Activated naive CD8-positive, alpha-beta T cell treated with anti-CD3 and anti-CD28 coated beads, Interleukin-2, amount 10 ng/mL, durations not matched to agents 7 days and 5 days (primary cell): ENCODE measurements at regions not wholly inside any gene's neighbourhood (a gene's known extent, or its start where the extent isn't known, plus 50 kb on each side); places are given as distances from the start of the nearest gene placed in this dataset.

Experiments
- ATAC-seq: fragments of 150-1000 bp; cut with Tn5 transposase; one replicate; pipeline ENCODE4 v1.10.0; 2021; ENCODE audit warnings: low read depth, moderate library complexity
- POLR2A ChIA-PET: fragments of 350-600 bp; sonication (Branson Sonifier 250); formaldehyde crosslinking; loops from one replicate; lab custom pipeline; 2021; ENCODE audit warnings: antibody characterized with exemption; lab: Charles Lee
- DNase-seq: peaks from one replicate; pipeline ENCODE4 v3.0.0; 2021
- H3K27ac Mint-ChIP-seq: one replicate; pipeline ENCODE4 v1.8.0; 2022; ENCODE audit warnings: mild to moderate bottlenecking, mixed read lengths
- H3K27me3 Mint-ChIP-seq: one replicate; pipeline ENCODE4 v1.8.0; 2022; ENCODE audit warnings: mild to moderate bottlenecking, moderate library complexity, mixed read lengths
- H3K36me3 Mint-ChIP-seq: one replicate; pipeline ENCODE4 v1.8.0; 2021; ENCODE audit warnings: mild to moderate bottlenecking, mixed read lengths
- H3K4me1 Mint-ChIP-seq: one replicate; pipeline ENCODE4 v1.8.0; 2021; ENCODE audit warnings: mixed read lengths
- H3K4me3 Mint-ChIP-seq: one replicate; pipeline ENCODE4 v1.8.0; 2022; ENCODE audit warnings: mild to moderate bottlenecking, moderate library complexity, mixed read lengths
- H3K9me3 Mint-ChIP-seq: one replicate; pipeline ENCODE4 v1.8.0; 2021; ENCODE audit warnings: mixed read lengths

- no peak for ATAC-seq
- POLR2A ChIA-PET = no interaction called here
- H3K9me3 Mint-ChIP-seq = peaks cover 5% of the 10 kb centered on the region
Measured at GRCh38 chr2:140178234-140178633, 1398.0 kb upstream of the NXPH2 start.

GRCh38 chr2:140177086-140177485 is 1396.9 kb upstream of the NXPH2 start:
- no peak for ATAC-seq
- Mint-ChIP-seq H3K36me3 (no peaks in the 10 kb centered on the region), H3K9me3 (peaks cover 5% of the 10 kb centered on the region), H3K27me3 (peaks cover 1% of the 10 kb centered on the region), H3K27ac (no peak overlapping the region), H3K4me3 (no peak overlapping the region), H3K4me1 (no peaks in the 10 kb centered on the region)
- DNase-seq = no peak
- POLR2A ChIA-PET = no interaction called here

More at GRCh38 chr2:140178234-140178633, 1398.0 kb upstream of the NXPH2 start:
- Mint-ChIP-seq H3K4me3 (no peak overlapping the region), H3K4me1 (no peaks in the 10 kb centered on the region), H3K27me3 (peaks cover 1% of the 10 kb centered on the region), H3K36me3 (no peaks in the 10 kb centered on the region), H3K27ac (no peak overlapping the region)
- DNase-seq = no peak

- no peaks in the 10 kb centered on the region for H3K36me3 Mint-ChIP-seq
- H3K27ac Mint-ChIP-seq = no peak overlapping the region
- H3K4me3 Mint-ChIP-seq = no peak overlapping the region
- H3K27me3 Mint-ChIP-seq = peaks cover 1% of the 10 kb centered on the region
- peaks cover 8% of the 10 kb centered on the region for H3K9me3 Mint-ChIP-seq
- no peak for DNase-seq
- H3K4me1 Mint-ChIP-seq = no peaks in the 10 kb centered on the region
- POLR2A ChIA-PET = no interaction called here
- ATAC-seq = no peak
Measured at GRCh38 chr2:140173790-140174189, 1393.6 kb upstream of the NXPH2 start.

DNA sequence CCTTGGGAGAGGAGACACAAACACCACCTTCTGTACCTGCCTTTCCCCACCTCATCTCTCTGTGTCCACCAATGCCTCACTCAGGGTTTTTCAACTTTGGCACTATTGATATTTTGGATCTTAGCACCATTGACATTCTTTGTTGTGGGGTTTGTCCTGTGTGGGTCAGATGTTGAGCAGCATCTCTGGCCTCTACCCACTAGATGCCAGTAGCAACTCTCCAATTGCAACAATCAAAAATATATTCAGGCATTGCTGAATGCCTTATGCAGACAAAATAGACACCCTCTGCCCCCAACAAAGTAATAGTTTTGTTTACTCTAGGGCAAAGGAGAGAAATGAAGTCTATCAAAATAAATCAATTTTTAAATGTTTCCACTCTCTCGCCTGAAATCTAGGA is 1384.3 kb upstream of the NXPH2 start:
- no peak for DNase-seq
- no peak overlapping the region for H3K4me3 Mint-ChIP-seq
- POLR2A ChIA-PET = no interaction called here
- H3K27ac Mint-ChIP-seq = no peak overlapping the region
- peaks cover 11% of the 10 kb centered on the region for H3K9me3 Mint-ChIP-seq
- H3K36me3 Mint-ChIP-seq = no peaks in the 10 kb centered on the region
- ATAC-seq = no peak
- no peaks in the 10 kb centered on the region for H3K27me3 Mint-ChIP-seq
- H3K4me1 Mint-ChIP-seq = no peaks in the 10 kb centered on the region

DNA sequence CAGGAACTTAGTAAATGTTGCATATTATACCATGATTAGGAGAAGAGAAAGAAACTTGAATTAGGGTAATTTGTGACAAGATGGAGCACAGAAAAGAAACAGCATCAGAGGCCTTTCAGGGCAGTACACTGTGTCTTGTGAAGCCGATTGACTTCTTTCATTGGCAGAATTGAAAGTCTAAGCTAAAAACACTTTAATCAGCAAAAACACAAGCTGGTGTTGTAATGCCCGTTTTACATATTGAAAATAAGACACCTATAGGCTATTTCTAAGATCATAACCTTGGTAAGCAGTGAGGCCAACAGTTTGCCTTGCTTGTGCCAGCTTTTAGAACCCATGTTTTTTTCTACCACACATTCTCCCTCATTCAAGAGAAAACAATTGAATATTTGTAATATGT is 1378.1 kb upstream of the NXPH2 start:
- Mint-ChIP-seq H3K27ac (no peak overlapping the region), H3K9me3 (peaks cover 7% of the 10 kb centered on the region), H3K36me3 (no peaks in the 10 kb centered on the region), H3K27me3 (no peaks in the 10 kb centered on the region), H3K4me1 (no peaks in the 10 kb centered on the region), H3K4me3 (no peak overlapping the region)
- DNase-seq (no peak), ATAC-seq (no peak)
- POLR2A ChIA-PET = no interaction called here

DNA sequence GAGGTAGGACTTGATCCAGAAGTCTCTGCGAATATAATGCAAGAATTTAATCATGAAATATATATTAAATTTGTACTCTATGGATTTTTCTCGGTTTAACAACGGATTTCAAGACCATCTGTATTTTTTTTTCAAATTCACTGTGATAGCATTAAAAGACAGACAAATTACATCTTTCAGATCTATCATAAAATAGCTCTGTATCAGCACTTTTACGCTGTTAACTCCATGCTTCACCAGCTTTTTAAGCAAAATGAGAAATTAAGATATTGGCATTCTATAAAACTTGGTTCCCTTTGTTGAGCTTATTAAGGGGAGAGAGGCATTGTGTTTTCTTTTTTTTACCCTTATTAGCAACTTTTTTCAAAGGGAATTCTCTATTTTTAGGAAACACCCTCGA is 1377.6 kb upstream of the NXPH2 start:
- Mint-ChIP-seq H3K4me1 (no peaks in the 10 kb centered on the region), H3K36me3 (no peaks in the 10 kb centered on the region), H3K4me3 (no peak overlapping the region), H3K27me3 (no peaks in the 10 kb centered on the region), H3K27ac (no peak overlapping the region), H3K9me3 (peaks cover 7% of the 10 kb centered on the region)
- POLR2A ChIA-PET = no interaction called here
- ATAC-seq (no peak), DNase-seq (no peak)

DNA sequence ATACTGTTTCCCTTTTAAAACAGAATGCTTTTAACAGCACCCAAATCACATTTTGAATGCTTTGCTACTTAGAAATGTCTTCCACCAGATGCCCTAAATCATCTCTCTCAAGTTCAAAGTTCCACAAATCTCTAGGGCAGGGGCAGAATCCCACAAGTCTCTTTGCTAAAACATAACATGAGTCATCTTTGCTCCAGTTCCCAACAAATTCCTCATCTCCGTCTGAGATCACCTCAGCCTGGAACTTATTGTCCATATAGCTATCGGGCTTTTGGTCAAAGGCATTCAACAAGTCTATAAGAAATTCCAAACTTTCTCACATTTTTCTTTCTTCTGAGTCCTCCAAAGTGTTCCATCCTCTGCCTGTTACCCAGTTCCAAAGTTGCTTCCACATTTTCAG is 1374.5 kb upstream of the NXPH2 start:
- POLR2A ChIA-PET = no interaction called here
- Mint-ChIP-seq H3K36me3 (no peaks in the 10 kb centered on the region), H3K27ac (no peak overlapping the region), H3K9me3 (peaks cover under 1% of the 10 kb centered on the region), H3K27me3 (no peaks in the 10 kb centered on the region), H3K4me1 (no peaks in the 10 kb centered on the region), H3K4me3 (no peak overlapping the region)
- ATAC-seq = no peak
- no peak for DNase-seq

DNA sequence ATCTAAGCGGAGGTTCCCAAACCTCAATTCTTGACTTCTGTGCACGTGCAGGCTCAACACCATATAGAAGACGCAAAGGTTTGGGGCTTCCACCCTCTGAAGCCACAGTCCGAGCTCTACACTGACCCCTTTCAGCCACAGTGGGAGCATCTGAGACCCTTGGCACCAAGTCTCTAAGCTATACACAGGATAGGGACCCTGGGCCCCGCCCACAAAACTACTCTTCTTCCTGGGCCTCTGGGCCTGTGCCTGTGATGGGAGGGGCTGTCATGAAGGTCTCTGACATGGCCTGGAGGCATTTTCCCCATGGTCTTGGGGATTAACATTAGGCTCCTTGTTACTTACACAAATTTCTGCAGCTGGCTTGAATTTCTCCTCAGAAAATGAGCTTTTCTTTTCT is 1374.1 kb upstream of the NXPH2 start:
- no peaks in the 10 kb centered on the region for H3K36me3 Mint-ChIP-seq
- H3K27ac Mint-ChIP-seq = no peak overlapping the region
- H3K4me1 Mint-ChIP-seq = no peaks in the 10 kb centered on the region
- ATAC-seq = no peak
- H3K27me3 Mint-ChIP-seq = no peaks in the 10 kb centered on the region
- no peak overlapping the region for H3K4me3 Mint-ChIP-seq
- H3K9me3 Mint-ChIP-seq = no peaks in the 10 kb centered on the region
- no peak for DNase-seq
- POLR2A ChIA-PET = no interaction called here

DNA sequence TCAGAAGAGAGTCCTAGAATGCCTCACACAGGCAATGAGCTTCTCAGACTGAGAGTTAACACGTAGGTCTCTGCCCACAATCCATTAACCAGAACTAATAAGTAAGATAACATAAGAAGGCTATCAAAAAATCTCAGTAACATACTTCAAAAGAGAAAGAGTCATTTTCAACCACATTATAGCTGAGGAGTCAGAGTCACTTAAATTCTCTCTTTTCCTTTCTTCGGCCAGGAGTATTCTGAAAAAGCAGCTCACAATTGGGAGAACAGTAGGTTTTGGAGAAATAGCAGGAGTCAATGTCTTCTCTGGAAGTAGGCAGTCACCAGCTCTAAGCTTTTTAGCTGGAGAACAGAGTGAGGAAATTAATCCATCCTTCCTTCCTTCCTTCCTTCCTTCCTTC is 1364.4 kb upstream of the NXPH2 start:
- POLR2A ChIA-PET = no interaction called here
- Mint-ChIP-seq H3K27me3 (no peaks in the 10 kb centered on the region), H3K4me1 (no peaks in the 10 kb centered on the region), H3K9me3 (peaks cover 2% of the 10 kb centered on the region), H3K4me3 (no peak overlapping the region), H3K27ac (no peak overlapping the region), H3K36me3 (no peaks in the 10 kb centered on the region)
- ATAC-seq (no peak), DNase-seq (no peak)

DNA sequence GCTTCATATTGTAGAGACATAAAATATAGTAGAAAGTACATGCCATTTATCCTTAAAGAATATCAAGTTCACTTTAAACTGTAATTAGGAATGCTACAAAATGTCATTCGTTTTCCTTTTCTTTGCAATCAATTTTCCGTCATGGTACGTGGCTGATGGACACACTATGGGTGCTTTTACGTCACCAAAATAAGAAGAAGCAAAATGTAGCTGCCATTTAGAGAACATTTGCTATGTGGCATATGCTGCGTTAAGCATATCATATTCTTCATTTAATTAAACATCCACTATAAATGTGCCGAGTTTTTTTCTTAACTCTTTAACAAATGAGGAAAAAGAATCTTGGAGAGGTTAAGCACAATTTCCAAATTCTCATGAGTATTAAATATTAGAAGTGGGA is 1358.5 kb upstream of the NXPH2 start:
- no peak overlapping the region for H3K27ac Mint-ChIP-seq

GRCh38 chr2:140136861-140137260 is 1356.7 kb upstream of the NXPH2 start:
- H3K27ac Mint-ChIP-seq = no peak overlapping the region
- ATAC-seq (no peak), DNase-seq (no peak)
- no peaks in the 10 kb centered on the region for H3K4me1 Mint-ChIP-seq
- no peaks in the 10 kb centered on the region for H3K27me3 Mint-ChIP-seq
- no peaks in the 10 kb centered on the region for H3K36me3 Mint-ChIP-seq
- H3K9me3 Mint-ChIP-seq = no peaks in the 10 kb centered on the region
- H3K4me3 Mint-ChIP-seq = no peak overlapping the region
- POLR2A ChIA-PET = interaction anchor here (0.7 kb wide), 1 partner anchor 535 kb away, joined by 3 read pairs; no protein-coding TSS in a partner anchor

More for the DNA sequence above, 1358.5 kb upstream of the NXPH2 start:
- no peaks in the 10 kb centered on the region for H3K9me3 Mint-ChIP-seq
- H3K4me3 Mint-ChIP-seq = no peak overlapping the region
- ATAC-seq (no peak), DNase-seq (no peak)
- no peaks in the 10 kb centered on the region for H3K27me3 Mint-ChIP-seq
- H3K4me1 Mint-ChIP-seq = no peaks in the 10 kb centered on the region
- no peaks in the 10 kb centered on the region for H3K36me3 Mint-ChIP-seq
- POLR2A ChIA-PET = no interaction called here

DNA sequence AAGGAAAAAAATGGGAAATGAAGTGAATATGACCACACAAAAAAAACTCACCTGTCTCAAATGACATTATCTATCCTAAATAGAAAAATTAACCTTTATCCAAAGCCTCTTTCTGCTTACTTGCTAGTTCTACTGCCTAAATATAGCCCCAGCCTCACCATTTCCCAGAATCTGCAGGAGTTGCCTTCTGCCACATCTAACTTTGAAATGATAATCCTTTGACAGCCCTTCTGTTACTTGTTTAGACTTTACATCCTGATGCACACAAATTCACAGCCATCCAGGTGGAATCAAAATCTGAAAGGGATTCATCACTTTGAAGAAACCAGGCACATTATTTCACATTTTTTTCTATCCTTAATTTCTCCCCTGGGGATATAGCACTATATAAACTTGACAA is 1356.2 kb upstream of the NXPH2 start:
- H3K4me3 Mint-ChIP-seq = no peak overlapping the region
- no peaks in the 10 kb centered on the region for H3K27me3 Mint-ChIP-seq
- no peaks in the 10 kb centered on the region for H3K36me3 Mint-ChIP-seq
- H3K4me1 Mint-ChIP-seq = no peaks in the 10 kb centered on the region
- H3K27ac Mint-ChIP-seq = no peak overlapping the region
- POLR2A ChIA-PET = no interaction called here
- no peak for DNase-seq
- no peaks in the 10 kb centered on the region for H3K9me3 Mint-ChIP-seq
- no peak for ATAC-seq

GRCh38 chr2:140128909-140129308 is 1348.7 kb upstream of the NXPH2 start:
- Mint-ChIP-seq H3K4me3 (no peak overlapping the region), H3K27me3 (no peaks in the 10 kb centered on the region), H3K9me3 (no peaks in the 10 kb centered on the region), H3K36me3 (no peaks in the 10 kb centered on the region), H3K27ac (no peak overlapping the region), H3K4me1 (no peaks in the 10 kb centered on the region)
- ATAC-seq = no peak
- DNase-seq = no peak
- POLR2A ChIA-PET = no interaction called here

DNA sequence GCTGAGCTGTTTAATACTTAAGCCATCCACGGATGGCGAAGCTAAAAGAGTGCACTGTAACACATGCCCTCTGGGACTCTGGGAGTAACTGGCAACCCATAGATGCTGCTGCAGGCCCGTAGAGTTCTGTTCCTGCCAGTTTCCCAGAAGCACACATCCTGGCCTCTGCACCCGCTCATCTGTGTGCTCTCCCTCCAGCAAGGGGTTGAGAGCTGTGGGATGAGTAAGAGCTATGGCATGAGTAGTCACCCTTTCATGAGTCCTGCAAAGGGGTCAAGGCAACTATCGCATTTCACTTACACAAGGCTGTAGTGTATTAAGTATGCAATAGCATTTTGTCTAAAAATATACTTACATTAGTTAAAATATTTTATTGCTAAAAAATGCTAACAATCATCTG is 1341.8 kb upstream of the NXPH2 start:
- H3K27me3 Mint-ChIP-seq = no peaks in the 10 kb centered on the region
- H3K27ac Mint-ChIP-seq = no peak overlapping the region
- DNase-seq (no peak), ATAC-seq (no peak)
- no peaks in the 10 kb centered on the region for H3K4me1 Mint-ChIP-seq
- peaks cover 1% of the 10 kb centered on the region for H3K9me3 Mint-ChIP-seq
- no peaks in the 10 kb centered on the region for H3K36me3 Mint-ChIP-seq
- H3K4me3 Mint-ChIP-seq = no peak overlapping the region
- POLR2A ChIA-PET = no interaction called here

GRCh38 chr2:140117386-140117785 is 1337.2 kb upstream of the NXPH2 start:
- ATAC-seq = no peak
- no peaks in the 10 kb centered on the region for H3K27me3 Mint-ChIP-seq
- no peaks in the 10 kb centered on the region for H3K9me3 Mint-ChIP-seq
- H3K4me3 Mint-ChIP-seq = no peak overlapping the region
- H3K36me3 Mint-ChIP-seq = no peaks in the 10 kb centered on the region
- no peak overlapping the region for H3K27ac Mint-ChIP-seq
- no peaks in the 10 kb centered on the region for H3K4me1 Mint-ChIP-seq
- POLR2A ChIA-PET = no interaction called here
- no peak for DNase-seq
